Mesodermal cell (in vitro differentiated cells): ENCODE measurements at regions not wholly inside any gene's neighbourhood (a gene's known extent, or its start where the extent isn't known, plus 50 kb on each side); places are given as distances from the start of the nearest gene placed in this dataset.

ENCODE experiments used
- H3K27ac ChIP-seq: 2 replicates; pipeline ENCODE4 v1.7.0; 2013; ENCODE audit warnings: mild to moderate bottlenecking, low read depth, low read length, moderate library complexity; ENCODE audit not compliant: severe bottlenecking
- H3K36me3 ChIP-seq: 2 replicates; pipeline ENCODE4 v1.7.1; 2013; ENCODE audit warnings: mild to moderate bottlenecking, low read length, moderate library complexity; ENCODE audit not compliant: control insufficient read depth, insufficient read depth
- H3K4me1 ChIP-seq: one replicate; pipeline ENCODE4 v1.7.1; 2013; ENCODE audit warnings: mild to moderate bottlenecking, low read length; ENCODE audit not compliant: insufficient read depth, control insufficient read depth, poor library complexity, severe bottlenecking
- H3K4me3 ChIP-seq: 2 replicates; pipeline ENCODE4 v1.7.0; 2013; ENCODE audit warnings: low read length, control low read depth, mild to moderate bottlenecking; ENCODE audit not compliant: insufficient read depth, poor library complexity, severe bottlenecking; ENCODE audit errors: extremely low read depth
- H3K9me3 ChIP-seq: 2 replicates; pipeline ENCODE4 v1.7.1; 2013; ENCODE audit warnings: mild to moderate bottlenecking, low read length, moderate library complexity; ENCODE audit not compliant: control insufficient read depth
- WGBS, 2 experiments: methylation state at CpG; one replicate each; pipeline ENCODE4 v1.1.5; 2013; ENCODE audit warnings: missing lambda C conversion rate in 2 of 2; ENCODE audit not compliant: insufficient coverage in 2 of 2; 5-methylcytosine and 5-hydroxymethylcytosine counted together

DNA sequence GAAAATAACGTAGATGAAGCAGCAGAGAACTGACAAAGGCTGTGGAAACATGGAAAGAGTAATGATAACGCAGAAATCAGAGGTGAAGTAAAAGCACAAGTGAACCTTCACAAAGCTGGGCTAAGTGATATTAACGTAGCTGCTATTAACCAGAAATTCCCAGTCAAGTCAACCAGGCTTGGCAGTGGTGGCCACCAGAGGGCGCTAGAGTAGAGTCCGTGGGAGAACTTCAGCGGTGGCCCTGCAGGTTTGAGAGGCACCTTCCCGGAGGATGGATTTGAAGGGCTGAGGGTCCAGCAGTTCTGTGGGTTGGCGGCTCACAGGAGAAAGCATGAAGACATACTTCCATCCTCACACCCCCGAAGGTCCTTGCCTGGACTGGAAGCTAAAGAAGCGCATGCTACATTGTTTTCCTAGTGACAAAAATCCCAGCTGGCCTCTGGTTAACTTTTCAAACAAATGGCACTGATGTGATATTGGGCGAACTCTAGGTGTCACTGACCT is 81.7 kb upstream of the ZNF648 start:
- WGBS, 2 experiments = 32% methylated on average over 3 to 6 of the region's 11 CpGs
- H3K27ac ChIP-seq = peak overlapping the region; percentile 89
- no peaks in the 10 kb centered on the region for H3K9me3 ChIP-seq
- H3K36me3 ChIP-seq = no peaks in the 10 kb centered on the region
- H3K4me3 ChIP-seq = no peak overlapping the region
- H3K4me1 ChIP-seq = peaks cover 21% of the 10 kb centered on the region

GRCh38 chr1:182142621-182143020 is 81.1 kb upstream of the ZNF648 start:
- peaks cover 21% of the 10 kb centered on the region for H3K4me1 ChIP-seq
- H3K27ac ChIP-seq = no peak overlapping the region
- no peaks in the 10 kb centered on the region for H3K9me3 ChIP-seq
- 20 to 67% methylated on average over 2 to 3 of the region's 4 CpGs for WGBS, 2 experiments
- no peaks in the 10 kb centered on the region for H3K36me3 ChIP-seq
- no peak overlapping the region for H3K4me3 ChIP-seq

GRCh38 chr1:182141040-182141439 is 79.5 kb upstream of the ZNF648 start:
- Histone ChIP-seq H3K4me1 (peaks cover 21% of the 10 kb centered on the region), H3K4me3 (no peak overlapping the region), H3K27ac (no peak overlapping the region), H3K9me3 (no peaks in the 10 kb centered on the region), H3K36me3 (no peaks in the 10 kb centered on the region)

DNA sequence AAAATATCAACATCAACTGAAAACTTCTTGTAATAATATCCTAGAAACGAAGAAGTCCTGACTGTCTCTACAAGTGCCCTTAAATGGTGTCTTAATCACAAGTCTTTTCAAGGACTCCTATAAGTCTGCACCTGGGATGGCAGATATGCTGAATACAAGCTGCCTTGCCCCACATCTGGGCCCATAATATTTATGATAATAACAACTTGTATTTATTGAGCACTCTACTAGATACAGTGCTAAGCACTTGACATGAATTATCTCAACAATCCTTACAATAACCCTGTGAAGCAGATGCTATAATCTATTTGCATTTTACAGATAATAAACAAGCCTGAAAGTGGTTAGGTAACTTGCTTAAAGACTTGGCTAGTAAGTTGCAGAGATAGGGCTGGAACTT is 78.0 kb upstream of the ZNF648 start:
- peaks cover 11% of the 10 kb centered on the region for H3K4me1 ChIP-seq
- no peak overlapping the region for H3K4me3 ChIP-seq
- no peaks in the 10 kb centered on the region for H3K9me3 ChIP-seq
- H3K36me3 ChIP-seq = no peaks in the 10 kb centered on the region
- WGBS, 2 experiments = 67 to 100% methylated on average over 1 of the region's 1 CpG
- no peak overlapping the region for H3K27ac ChIP-seq

DNA sequence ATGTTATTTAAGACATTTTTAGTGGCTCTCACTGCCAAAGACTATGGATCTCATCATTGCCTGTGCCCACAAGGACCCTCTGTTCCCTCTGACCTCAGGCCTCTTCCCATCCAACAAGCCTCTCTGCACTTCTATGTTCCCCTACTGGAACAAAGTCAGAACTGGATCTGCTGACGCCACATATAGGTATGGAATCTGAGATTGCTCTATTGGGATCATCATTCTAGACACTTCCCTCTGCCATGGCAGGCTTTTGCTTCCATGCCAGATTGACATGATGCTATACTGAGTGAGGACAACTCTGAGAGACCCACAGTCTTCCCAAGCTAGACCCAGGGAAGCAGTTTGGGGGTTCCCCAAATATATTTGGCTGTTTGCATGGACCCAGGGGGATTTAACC is 76.0 kb upstream of the ZNF648 start:
- H3K4me1 ChIP-seq = no peaks in the 10 kb centered on the region
- no peaks in the 10 kb centered on the region for H3K36me3 ChIP-seq
- H3K4me3 ChIP-seq = no peak overlapping the region
- no peak overlapping the region for H3K27ac ChIP-seq
- WGBS, 2 experiments = no CpG with 5 or more reads among the region's 1 CpG
- H3K9me3 ChIP-seq = peaks cover 10% of the 10 kb centered on the region

DNA sequence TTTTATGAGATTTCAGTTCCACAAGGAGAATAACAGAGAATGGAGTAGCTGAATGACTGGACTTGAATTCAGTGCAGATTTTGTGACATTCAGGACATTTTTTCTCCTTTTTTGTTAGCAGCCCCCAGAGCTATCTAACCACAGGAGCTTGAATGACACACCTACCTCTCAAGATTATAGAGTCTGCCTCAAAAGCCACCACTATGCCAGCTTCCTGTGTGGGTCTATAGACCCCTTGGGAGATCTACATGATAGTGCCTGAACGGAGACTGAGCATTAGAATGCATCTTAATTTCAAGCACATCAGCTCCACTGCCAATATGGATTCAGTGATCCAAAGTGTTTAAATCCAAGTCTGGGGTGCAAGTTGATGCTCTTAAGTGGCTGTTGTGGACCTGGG is 74.4 kb upstream of the ZNF648 start:
- H3K27ac ChIP-seq = no peak overlapping the region
- no peaks in the 10 kb centered on the region for H3K36me3 ChIP-seq
- no peaks in the 10 kb centered on the region for H3K4me1 ChIP-seq
- no CpG with 5 or more reads among the region's 1 CpG for WGBS, 2 experiments
- peaks cover 10% of the 10 kb centered on the region for H3K9me3 ChIP-seq
- no peak overlapping the region for H3K4me3 ChIP-seq

- H3K9me3 ChIP-seq = peaks cover 10% of the 10 kb centered on the region
- no CpG with 5 or more reads among the region's 4 CpGs for WGBS, 2 experiments
- H3K36me3 ChIP-seq = no peaks in the 10 kb centered on the region
- H3K4me1 ChIP-seq = no peaks in the 10 kb centered on the region
- H3K27ac ChIP-seq = no peak overlapping the region
- no peak overlapping the region for H3K4me3 ChIP-seq
Measured at GRCh38 chr1:182134257-182134656, 72.7 kb upstream of the ZNF648 start.

- Histone ChIP-seq H3K36me3 (no peaks in the 10 kb centered on the region), H3K9me3 (peaks cover 10% of the 10 kb centered on the region), H3K4me1 (no peaks in the 10 kb centered on the region), H3K27ac (no peak overlapping the region), H3K4me3 (no peak overlapping the region)
- WGBS, 2 experiments = 82 to 88% methylated on average over 1 to 4 of the region's 7 CpGs
Measured at GRCh38 chr1:182133181-182133580, 71.7 kb upstream of the ZNF648 start.

DNA sequence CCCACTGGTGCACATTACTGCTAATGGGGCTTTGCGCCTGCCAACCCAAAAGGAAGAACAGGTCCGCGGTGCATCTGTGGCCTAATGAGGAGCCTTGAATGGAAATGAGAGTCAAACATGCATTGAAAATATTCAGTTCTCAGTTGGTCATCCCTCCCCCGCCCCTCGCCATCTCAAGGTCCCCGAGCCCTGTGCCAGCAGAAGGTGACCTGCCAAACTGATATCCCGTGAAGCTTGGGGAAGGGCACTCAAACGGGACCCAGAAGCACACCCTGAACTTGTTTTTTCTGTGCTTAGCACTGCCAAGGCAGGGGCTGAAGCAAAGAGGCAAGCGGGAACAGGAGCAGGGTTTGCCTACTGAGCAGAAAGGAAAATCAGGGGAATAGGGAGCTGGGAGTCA is 67.9 kb upstream of the ZNF648 start:
- H3K9me3 ChIP-seq = peaks cover 10% of the 10 kb centered on the region
- H3K36me3 ChIP-seq = no peaks in the 10 kb centered on the region
- WGBS, 2 experiments = 92 to 97% methylated on average over 6 to 7 of the region's 9 CpGs
- no peak overlapping the region for H3K4me3 ChIP-seq
- no peaks in the 10 kb centered on the region for H3K4me1 ChIP-seq
- H3K27ac ChIP-seq = no peak overlapping the region

DNA sequence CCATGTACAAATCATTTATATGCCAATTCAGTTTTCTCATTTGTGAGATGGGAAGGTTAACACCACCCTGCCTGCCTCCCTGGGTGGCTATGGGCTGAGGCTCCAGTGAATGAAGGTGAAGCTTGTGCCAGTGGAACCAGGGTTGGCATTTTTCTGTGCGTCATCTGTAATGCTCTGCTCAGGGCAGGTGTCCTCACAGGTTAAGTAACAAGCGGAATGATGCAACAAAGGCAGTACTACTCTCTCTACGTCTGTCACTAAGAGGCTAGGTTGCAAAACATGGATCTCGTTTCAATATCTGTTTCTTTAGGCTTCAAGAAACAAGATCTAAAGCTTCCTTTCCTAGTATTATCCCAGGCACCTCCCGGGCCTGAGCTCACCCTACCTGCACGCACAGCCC is 67.0 kb upstream of the ZNF648 start:
- H3K36me3 ChIP-seq = no peaks in the 10 kb centered on the region
- no peak overlapping the region for H3K27ac ChIP-seq
- H3K9me3 ChIP-seq = peaks cover under 1% of the 10 kb centered on the region
- H3K4me1 ChIP-seq = no peaks in the 10 kb centered on the region
- no peak overlapping the region for H3K4me3 ChIP-seq
- 94 to 96% methylated on average over 6 of the region's 6 CpGs for WGBS, 2 experiments

- no peaks in the 10 kb centered on the region for H3K9me3 ChIP-seq
- no CpG with 5 or more reads among the region's 3 CpGs for WGBS, 2 experiments
- no peaks in the 10 kb centered on the region for H3K36me3 ChIP-seq
- H3K27ac ChIP-seq = no peak overlapping the region
- no peaks in the 10 kb centered on the region for H3K4me1 ChIP-seq
- H3K4me3 ChIP-seq = no peak overlapping the region
Measured at GRCh38 chr1:182127656-182128055, 66.1 kb upstream of the ZNF648 start.
